ENCODE measurements at regions not wholly inside any gene's neighbourhood (a gene's known extent, or its start where the extent isn't known, plus 50 kb on each side); places are given as distances from the start of the nearest gene placed in this dataset.

- H3K9me2 ChIP-seq (replicated peaks; ENCODE audit: insufficient read depth): no peaks in the 10 kb centered on the region
- no peaks in the 10 kb centered on the region for H3K9me3 ChIP-seq (ENCODE audit: low read depth)
- TF ChIP-seq CTCF (IDR thresholded peaks at IDR 0.05; ENCODE audit: poor library complexity) (no peak), EZH2 (IDR thresholded peaks at IDR 0.05; ENCODE audit: borderline replicate concordance) (no peak), EZH2phosphoT487 (IDR thresholded peaks at IDR 0.05; ENCODE audit: low read depth, severe bottlenecking, unreplicated experiment) (no peak)
- no peak overlapping the region for H3K27ac ChIP-seq
- no peak overlapping the region for H3K4me3 ChIP-seq
- DNase-seq (ENCODE audit: low spot score): no peak
- no peaks in the 10 kb centered on the region for H3K4me1 ChIP-seq (ENCODE audit: insufficient read depth)
- 79% methylated on average over 8 of the region's 8 CpGs for WGBS (ENCODE audit: low lambda C conversion rate, missing lambda C conversion rate)
- H3K4me2 ChIP-seq: no peak overlapping the region
- no peaks in the 10 kb centered on the region for H4K20me1 ChIP-seq (ENCODE audit: insufficient read depth, poor library complexity, severe bottlenecking)
- H3K36me3 ChIP-seq (replicated peaks; ENCODE audit: insufficient read depth, low read depth): no peaks in the 10 kb centered on the region
- H3K27me3 ChIP-seq: no peaks in the 10 kb centered on the region
- no peak overlapping the region for H2AFZ ChIP-seq
- H3K79me2 ChIP-seq: no peaks in the 10 kb centered on the region
These were observed 132.2 kb upstream of the C1QTNF7 start for GRCh38 chr4:15295421-15296162.

GRCh38 chr4:15297344-15297743, 130.5 kb upstream of the C1QTNF7 start:
- 96% methylated on average over 3 of the region's 3 CpGs for WGBS (ENCODE audit: low lambda C conversion rate, missing lambda C conversion rate)
- no peaks in the 10 kb centered on the region for H3K9me3 ChIP-seq (ENCODE audit: low read depth)
- H3K4me3 ChIP-seq: no peak overlapping the region
- no peaks in the 10 kb centered on the region for H3K27me3 ChIP-seq
- TF ChIP-seq CTCF (IDR thresholded peaks at IDR 0.05; ENCODE audit: poor library complexity) (no peak), EZH2phosphoT487 (IDR thresholded peaks at IDR 0.05; ENCODE audit: low read depth, severe bottlenecking, unreplicated experiment) (no peak), EZH2 (IDR thresholded peaks at IDR 0.05; ENCODE audit: borderline replicate concordance) (no peak)
- DNase-seq (ENCODE audit: low spot score): no peak
- no peaks in the 10 kb centered on the region for H3K36me3 ChIP-seq (replicated peaks; ENCODE audit: insufficient read depth, low read depth)
- H2AFZ ChIP-seq: no peak overlapping the region
- H3K27ac ChIP-seq: no peak overlapping the region
- no peak overlapping the region for H3K4me2 ChIP-seq
- H3K4me1 ChIP-seq (ENCODE audit: insufficient read depth): no peaks in the 10 kb centered on the region
- no peaks in the 10 kb centered on the region for H3K79me2 ChIP-seq
- no peaks in the 10 kb centered on the region for H3K9me2 ChIP-seq (replicated peaks; ENCODE audit: insufficient read depth)
- no peaks in the 10 kb centered on the region for H4K20me1 ChIP-seq (ENCODE audit: insufficient read depth, poor library complexity, severe bottlenecking)

GRCh38 chr4:15299627-15300026, 128.2 kb upstream of the C1QTNF7 start:
- WGBS (ENCODE audit: low lambda C conversion rate, missing lambda C conversion rate): 83% methylated on average over 2 of the region's 2 CpGs
- no peaks in the 10 kb centered on the region for H3K36me3 ChIP-seq (replicated peaks; ENCODE audit: insufficient read depth, low read depth)
- H3K27me3 ChIP-seq: no peaks in the 10 kb centered on the region
- no peaks in the 10 kb centered on the region for H3K9me3 ChIP-seq (ENCODE audit: low read depth)
- no peaks in the 10 kb centered on the region for H4K20me1 ChIP-seq (ENCODE audit: insufficient read depth, poor library complexity, severe bottlenecking)
- no peaks in the 10 kb centered on the region for H3K9me2 ChIP-seq (replicated peaks; ENCODE audit: insufficient read depth)
- H3K4me1 ChIP-seq (ENCODE audit: insufficient read depth): peaks cover 6% of the 10 kb centered on the region
- no peaks in the 10 kb centered on the region for H3K79me2 ChIP-seq
- no peak overlapping the region for H2AFZ ChIP-seq
- H3K4me3 ChIP-seq: no peak overlapping the region
- no peak overlapping the region for H3K4me2 ChIP-seq
- no peak overlapping the region for H3K27ac ChIP-seq
- TF ChIP-seq EZH2phosphoT487 (IDR thresholded peaks at IDR 0.05; ENCODE audit: low read depth, severe bottlenecking, unreplicated experiment): no peak
- TF ChIP-seq EZH2 (IDR thresholded peaks at IDR 0.05; ENCODE audit: borderline replicate concordance): no peak
- no peak for TF ChIP-seq CTCF (IDR thresholded peaks at IDR 0.05; ENCODE audit: poor library complexity)
- DNase-seq (ENCODE audit: low spot score): no peak
